Heart left ventricle (tissue), 16 donors: ENCODE measurements at regions not wholly inside any gene's neighbourhood (a gene's known extent, or its start where the extent isn't known, plus 50 kb on each side); places are given as distances from the start of the nearest gene placed in this dataset.

Experiments
- ATAC-seq, 4 donors: fragments of 200-7000 bp; cut with Tn5 transposase; one replicate each; pipeline ENCODE4 v1.9.1; 2020 to 2022; ENCODE audit warnings: moderate library complexity in 4 of 4, mild to moderate bottlenecking in 3 of 4, moderate number of reproducible peaks in 1 of 4
- DNase-seq, 5 donors: peaks; one replicate each; pipeline ENCODE4 v3.0.0-alpha.2; 2020
- H3K27ac ChIP-seq, 12 donors: fragments of 200-600 bp; sonication (generic) in 4 of 12; one replicate each; pipeline versions ENCODE4 v1.5.0 to v1.8.0; 2016 to 2022; ENCODE audit warnings: mild to moderate bottlenecking in 2 of 12
- H3K27me3 ChIP-seq, 9 donors: fragments of 200-600 bp; sonication (generic) in 2 of 9; one replicate each; pipeline versions ENCODE4 v1.5.1 to v1.8.0; 2016 to 2022; ENCODE audit warnings: mild to moderate bottlenecking in 3 of 9
- H3K36me3 ChIP-seq, 9 donors: fragments of 200-600 bp; sonication (generic) in 2 of 9; one replicate each; pipeline versions ENCODE4 v1.5.0 to v1.8.0; 2018 to 2022; ENCODE audit warnings: mild to moderate bottlenecking in 2 of 9
- H3K4me1 ChIP-seq, 12 donors: fragments of 200-600 bp; sonication (generic) in 4 of 12; one replicate each; pipeline versions ENCODE4 v1.5.0 to v1.8.0; 2016 to 2022; ENCODE audit warnings: mild to moderate bottlenecking in 3 of 12
- H3K4me3 ChIP-seq, 12 donors: fragments of 200-600 bp; sonication (generic) in 4 of 12; one replicate each; pipeline versions ENCODE4 v1.5.0 to v1.8.0; 2017 to 2022; ENCODE audit warnings: mild to moderate bottlenecking in 9 of 12, moderate library complexity in 4 of 12
- H3K9me3 ChIP-seq, 12 donors: fragments of 200-600 bp; sonication (generic) in 4 of 12; one replicate each; pipeline versions ENCODE4 v1.5.0 to v1.8.0; 2016 to 2022; ENCODE audit warnings: mild to moderate bottlenecking in 1 of 12
- CTCF ChIP-seq, 12 donors: fragments of 200-600 bp; sonication (generic) in 4 of 12; IDR thresholded peaks; one replicate each; pipeline versions ENCODE4 v1.5.0 to v1.8.0; 2018 to 2022; ENCODE audit warnings: antibody characterized with exemption in 12 of 12, mild to moderate bottlenecking in 5 of 12
- POLR2A ChIP-seq, 2 donors: fragments of 450-650 bp; IDR thresholded peaks; one replicate each; pipeline ENCODE4 v1.6.1; 2017; ENCODE audit warnings: antibody characterized with exemption in 2 of 2, mild to moderate bottlenecking in 2 of 2, moderate library complexity in 2 of 2
- WGBS, 4 donors: extraction: QIAGEN DNeasy Blood & Tissue Kit in 2 of 4; methylation state at CpG; one replicate each; pipeline versions ENCODE4 v1.1.5 to v1.1.7; 2013 to 2018; 5-methylcytosine and 5-hydroxymethylcytosine counted together
- intact Hi-C, 10 donors: fragments of 100-400 bp; cut with DNase I; formaldehyde crosslinking; loops; one replicate each; pipeline versions ENCODE4 v1.11.1 to v1.14.2; 2022
- donor health status: ischemic (EF 13 %, LVEDD 7.1; RV severe dilation, severe dysfunction).
- donor health status: healthy with polysubstance abuse.
- donor health status: DM: no; HTN: yes; CAD: no.
- donor health status: DM: no; HTN: no; CAD: no.
- donor health status: ischemic (EF 25% LVEDD 6.9; RV normal size, moderate dysfunction).
- donor health status: ischemic (EF 25% LVEDD 5.7; RV mildly dilated, moderate dysfunction).
- donor health status: healthy.
- donor health status: DM: yes; HTN: yes; CAD: no.
- donor health status: ischemic (EF 35%, LVEDD 5.7; RV mildly dilated, moderate dysfunction).
- donor health status: nonischemic (EF 11% LVEDD 7.7; RV severe dilation, severe dysfunction).
- donor health status: DM: yes; HTN: yes; CAD: no.
- donor health status: PGD.
- donor health status: ischemic (EF 29% LVEDD 5.4; RV normal size, mild dysfunction).
- donor health status: nonischemic (EF 23%, LVEDD 6.1; RV moderate dilation, normal function).

GRCh38 chr13:80399340-80400163 is 58.6 kb upstream of the SPRY2 start:
- 71 to 87% (median 81%) methylated on average over 13 of the region's 13 CpGs for WGBS, 4 donors
- TF ChIP-seq CTCF (IDR thresholded peaks at IDR 0.05) (no peak), POLR2A (IDR thresholded peaks at IDR 0.05) (no peak)
- ATAC-seq = no peak

More at GRCh38 chr13:80399340-80400163, 58.6 kb upstream of the SPRY2 start:
- peaks cover 0 to 14% (median 0%) of the 10 kb centered on the region in 12 donors for H3K4me1 ChIP-seq
- intact Hi-C loops = no loop called here
- no peak overlapping the region for H3K4me3 ChIP-seq
- H3K27me3 ChIP-seq = no peaks in the 10 kb centered on the region
- DNase-seq = no peak
- H3K36me3 ChIP-seq = no peaks in the 10 kb centered on the region
- H3K27ac ChIP-seq = no peak overlapping the region
- H3K9me3 ChIP-seq = peaks cover 0 to 19% (median 4%) of the 10 kb centered on the region in 12 donors
